Lower leg skin (tissue), 4 donors: ENCODE measurements at regions not wholly inside any gene's neighbourhood (a gene's known extent, or its start where the extent isn't known, plus 50 kb on each side); places are given as distances from the start of the nearest gene placed in this dataset.

Experiments used
- DNase-seq, 2 donors: peaks; one replicate each; pipeline ENCODE4 v3.0.0-alpha.2; 2019; ENCODE audit warnings: low spot score in 2 of 2
- H3K4me3 ChIP-seq: fragments of 200-600 bp; sonication (generic); 2 replicates; pipeline ENCODE4 v1.5.1; 2017; ENCODE audit warnings: mild to moderate bottlenecking, low read depth; ENCODE audit not compliant: poor library complexity, severe bottlenecking
- CTCF ChIP-seq, 3 donors: fragments of 450-650 bp; IDR thresholded peaks; one replicate each; pipeline ENCODE4 v1.5.1; 2016; ENCODE audit warnings: antibody characterized with exemption in 3 of 3, mild to moderate bottlenecking in 3 of 3, moderate library complexity in 2 of 3
- POLR2A ChIP-seq, 2 donors: fragments of 450-650 bp; IDR thresholded peaks; one replicate each; pipeline ENCODE4 v1.6.1; 2016 to 2017; ENCODE audit warnings: antibody characterized with exemption in 2 of 2, mild to moderate bottlenecking in 1 of 2, moderate library complexity in 1 of 2
- whole genome bisulfite sequencing, 2 donors: methylation state at CpG; one replicate each; pipeline ENCODE4 v1.1.5; 2018; 5-methylcytosine and 5-hydroxymethylcytosine counted together
- intact Hi-C: fragments of 100-400 bp; cut with DNase I; formaldehyde crosslinking; loops from one replicate; pipeline ENCODE4 v1.15.0; 2023; ENCODE audit warnings: low total_unique reads

DNA sequence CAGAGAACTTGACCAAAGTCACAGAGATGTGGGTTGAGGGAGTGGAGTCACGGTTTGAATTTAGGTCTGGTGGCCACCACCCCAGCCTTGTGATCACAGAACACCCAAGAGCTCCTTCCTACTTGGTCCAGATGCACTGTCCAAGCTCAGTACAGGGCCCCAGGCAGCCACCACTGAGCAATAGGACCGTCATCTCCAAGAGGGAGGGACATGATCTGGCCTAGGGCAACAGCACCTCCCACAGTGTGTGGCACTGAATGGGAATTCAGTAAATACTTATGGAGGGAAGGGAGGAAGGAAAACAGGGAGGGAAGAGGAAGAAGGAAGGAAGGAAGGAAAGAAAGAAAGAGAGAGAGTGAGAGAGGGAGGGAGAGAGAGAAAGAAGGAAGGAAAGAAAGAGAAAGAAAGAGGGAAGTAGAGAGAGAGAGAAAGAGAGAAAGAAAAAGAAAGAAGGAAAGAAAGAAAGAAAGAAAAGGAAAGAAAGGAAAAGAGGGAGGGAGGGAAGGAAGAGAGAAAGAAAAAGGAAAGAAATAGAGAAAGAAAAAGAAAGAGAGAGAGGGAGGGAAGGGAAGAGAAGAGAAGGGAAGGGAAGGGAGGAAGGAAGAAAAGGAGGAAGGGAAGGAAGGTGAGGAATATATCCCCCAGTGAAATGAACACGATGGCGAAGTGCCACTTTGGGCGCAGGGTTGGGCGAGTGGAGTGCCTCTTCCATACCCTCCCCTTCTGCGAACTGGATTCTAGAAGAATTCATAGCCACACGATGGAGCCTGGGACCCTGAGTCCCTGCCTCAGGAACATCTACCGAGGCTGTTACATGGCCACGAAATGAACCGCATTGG lies 243.7 kb downstream of the TFAP2C start:
- intact Hi-C loops: no loop called here
- H3K4me3 ChIP-seq: no peak overlapping the region
- WGBS, 2 donors: 87 to 88% methylated on average over 11 of the region's 11 CpGs
- no peak for DNase-seq
- TF ChIP-seq CTCF (IDR thresholded peaks at IDR 0.05) (no peak), POLR2A (IDR thresholded peaks at IDR 0.05) (no peak)

DNA sequence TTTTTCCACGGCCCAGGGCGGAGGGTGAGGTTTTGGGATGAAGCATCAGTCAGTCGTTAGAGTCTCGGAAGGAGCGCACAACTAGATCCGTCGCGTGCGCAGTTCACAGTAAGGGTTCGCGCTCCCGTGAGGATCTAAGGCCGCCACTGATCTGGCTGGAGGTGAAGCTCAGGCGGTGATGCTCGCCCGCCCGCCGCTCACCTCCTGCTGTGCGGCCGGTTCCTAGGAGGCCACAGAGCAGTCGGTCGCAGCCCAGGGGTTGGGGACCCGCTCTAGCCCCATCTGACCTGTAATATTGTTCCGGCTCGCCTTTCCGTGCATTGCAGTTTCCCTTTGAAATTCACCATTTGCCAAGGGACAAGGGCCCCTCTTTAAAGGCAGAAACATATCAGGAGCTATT lies 244.7 kb downstream of the TFAP2C start:
- no peak overlapping the region for H3K4me3 ChIP-seq
- WGBS, 2 donors: 94 to 96% methylated on average over 26 of the region's 26 CpGs
- TF ChIP-seq CTCF (IDR thresholded peaks at IDR 0.05) (no peak), POLR2A (IDR thresholded peaks at IDR 0.05) (no peak)
- no peak for DNase-seq
- intact Hi-C loops: no loop called here

DNA sequence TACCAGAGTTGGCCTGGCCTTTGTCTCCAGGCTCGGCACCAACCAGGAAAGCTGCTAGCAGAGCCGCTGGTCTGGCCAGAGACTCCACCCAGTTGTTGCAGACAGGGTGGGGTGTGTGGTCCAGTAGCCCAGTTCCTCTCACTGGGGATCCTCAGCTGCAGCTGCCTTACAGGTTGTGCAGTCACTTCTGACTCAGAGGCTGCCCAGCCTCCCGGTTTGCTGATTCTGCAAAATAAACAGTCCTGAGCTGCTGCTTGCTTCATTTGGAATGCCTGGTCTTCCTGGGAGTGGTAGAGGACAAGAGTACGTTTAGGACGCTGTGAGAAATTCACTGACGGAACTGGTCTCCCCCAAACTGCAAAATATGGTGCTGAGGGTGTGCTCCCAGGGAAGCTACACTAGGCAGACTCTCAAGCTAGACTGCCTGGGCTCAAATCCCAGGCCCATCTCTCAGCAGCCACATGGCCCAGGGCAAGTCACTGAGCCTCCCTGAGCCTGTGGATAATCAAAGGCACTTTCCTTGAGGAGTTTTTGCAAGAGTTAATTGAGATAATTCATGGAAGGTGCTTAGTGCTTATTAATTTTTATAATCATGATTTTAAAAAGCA lies 246.1 kb downstream of the TFAP2C start:
- DNase-seq: no peak
- no peak overlapping the region for H3K4me3 ChIP-seq
- WGBS, 2 donors: 26 to 44% methylated on average over 5 to 6 of the region's 6 CpGs
- no peak for TF ChIP-seq CTCF (IDR thresholded peaks at IDR 0.05)
- no peak for TF ChIP-seq POLR2A (IDR thresholded peaks at IDR 0.05)
- intact Hi-C loops: no loop called here

DNA sequence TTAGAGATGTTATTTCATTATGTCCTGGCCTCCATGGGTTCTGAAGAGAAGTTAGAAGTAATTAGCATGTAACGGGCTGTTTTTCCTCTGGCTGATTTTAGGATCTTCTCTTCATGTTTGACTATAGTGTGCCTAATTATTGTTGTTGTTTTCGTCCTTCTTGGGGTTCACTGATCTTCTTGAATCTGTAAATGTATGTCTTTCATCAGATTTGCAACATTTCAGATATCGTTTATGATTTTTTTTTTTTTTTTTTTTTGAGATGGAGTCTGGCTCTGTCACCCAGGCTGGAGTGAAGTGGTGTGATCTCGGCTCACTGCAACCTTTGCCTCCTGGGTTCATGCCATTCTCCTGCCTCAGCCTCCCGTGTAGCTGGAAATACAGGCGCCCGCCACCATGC lies 246.7 kb downstream of the TFAP2C start:
- WGBS, 2 donors: 90 to 91% methylated on average over 7 of the region's 7 CpGs
- intact Hi-C loops: no loop called here
- no peak for DNase-seq
- H3K4me3 ChIP-seq: no peak overlapping the region
- TF ChIP-seq POLR2A (IDR thresholded peaks at IDR 0.05) (no peak), CTCF (IDR thresholded peaks at IDR 0.05) (no peak)

- 74 to 88% methylated on average over 14 of the region's 14 CpGs for WGBS, 2 donors
- TF ChIP-seq CTCF (IDR thresholded peaks at IDR 0.05) (no peak), POLR2A (IDR thresholded peaks at IDR 0.05) (no peak)
- intact Hi-C loops: no loop called here
- no peak for DNase-seq
- no peak overlapping the region for H3K4me3 ChIP-seq
Measured at GRCh38 chr20:56885521-56885920, 256.4 kb downstream of the TFAP2C start.
